Thyroid gland (tissue), 4 donors: ENCODE measurements at regions not wholly inside any gene's neighbourhood (a gene's known extent, or its start where the extent isn't known, plus 50 kb on each side); places are given as distances from the start of the nearest gene placed in this dataset.
A peak's percentile ranks its signal among the peaks of the same experiment; 100 is the strongest.

Experiments
- DNase-seq, 2 donors: peaks; one replicate each; pipeline ENCODE4 v3.0.0-alpha.2; 2019
- H3K27ac ChIP-seq, 3 donors: fragments of 200-600 bp; sonication (generic); 1 replicate in 2 of 3; 2 replicates in 1 of 3; pipeline ENCODE4 v1.5.1; 2016 to 2019; ENCODE audit warnings: mild to moderate bottlenecking in 1 of 3, moderate library complexity in 1 of 3
- H3K27me3 ChIP-seq: fragments of 200-600 bp; sonication (generic); one replicate; pipeline ENCODE4 v1.5.1; 2019
- H3K36me3 ChIP-seq, 2 donors: fragments of 200-600 bp; sonication (generic); one replicate each; pipeline ENCODE4 v1.5.1; 2016 to 2019
- H3K4me1 ChIP-seq, 2 donors: fragments of 200-600 bp; sonication (generic); one replicate each; pipeline ENCODE4 v1.5.1; 2017 to 2019
- H3K4me3 ChIP-seq, 3 donors: fragments of 200-600 bp; sonication (generic); replicated peaks in 1 of 3; 1 replicate in 2 of 3; 2 replicates in 1 of 3; pipeline ENCODE4 v1.5.1; 2016; ENCODE audit warnings: mild to moderate bottlenecking in 1 of 3
- H3K9me3 ChIP-seq: fragments of 200-600 bp; sonication (generic); one replicate; pipeline ENCODE4 v1.5.1; 2017
- POLR2A ChIP-seq, 2 donors: fragments of 450-650 bp; IDR thresholded peaks; one replicate each; pipeline ENCODE4 v1.6.1; 2017; ENCODE audit warnings: antibody characterized with exemption in 2 of 2, mild to moderate bottlenecking in 2 of 2, moderate library complexity in 1 of 2
- WGBS, 2 donors: methylation state at CpG; one replicate each; pipeline ENCODE4 v1.1.5; 2017; 5-methylcytosine and 5-hydroxymethylcytosine counted together
- intact Hi-C: fragments of 100-400 bp; cut with DNase I; formaldehyde crosslinking; loops from one replicate; pipeline ENCODE4 v1.15.1; 2023
- TF ChIP-seq, protein P1 (sequence below), 6 experiments: fragments of 200-600 bp in 3 of 6; fragments of 450-650 bp in 3 of 6; sonication (generic) in 3 of 6; IDR thresholded peaks; one replicate each; pipeline ENCODE4 v1.5.1; 2016 to 2019; ENCODE audit warnings: antibody characterized with exemption in 6 of 6, mild to moderate bottlenecking in 2 of 6, inconsistent platforms in 1 of 6, moderate library complexity in 1 of 6

- Histone ChIP-seq H3K4me3 (no peak overlapping the region), H3K36me3 (no peaks in the 10 kb centered on the region), H3K9me3 (no peaks in the 10 kb centered on the region), H3K4me1 (peaks cover 9 to 10% of the 10 kb centered on the region in 2 donors), H3K27me3 (no peaks in the 10 kb centered on the region), H3K27ac (no peak overlapping the region)
- intact Hi-C loops = no loop called here
- 95 to 100% methylated on average over 2 of the region's 2 CpGs for WGBS, 2 donors
- TF ChIP-seq POLR2A (IDR thresholded peaks at IDR 0.05) = no peak
- TF ChIP-seq, protein P1, sequence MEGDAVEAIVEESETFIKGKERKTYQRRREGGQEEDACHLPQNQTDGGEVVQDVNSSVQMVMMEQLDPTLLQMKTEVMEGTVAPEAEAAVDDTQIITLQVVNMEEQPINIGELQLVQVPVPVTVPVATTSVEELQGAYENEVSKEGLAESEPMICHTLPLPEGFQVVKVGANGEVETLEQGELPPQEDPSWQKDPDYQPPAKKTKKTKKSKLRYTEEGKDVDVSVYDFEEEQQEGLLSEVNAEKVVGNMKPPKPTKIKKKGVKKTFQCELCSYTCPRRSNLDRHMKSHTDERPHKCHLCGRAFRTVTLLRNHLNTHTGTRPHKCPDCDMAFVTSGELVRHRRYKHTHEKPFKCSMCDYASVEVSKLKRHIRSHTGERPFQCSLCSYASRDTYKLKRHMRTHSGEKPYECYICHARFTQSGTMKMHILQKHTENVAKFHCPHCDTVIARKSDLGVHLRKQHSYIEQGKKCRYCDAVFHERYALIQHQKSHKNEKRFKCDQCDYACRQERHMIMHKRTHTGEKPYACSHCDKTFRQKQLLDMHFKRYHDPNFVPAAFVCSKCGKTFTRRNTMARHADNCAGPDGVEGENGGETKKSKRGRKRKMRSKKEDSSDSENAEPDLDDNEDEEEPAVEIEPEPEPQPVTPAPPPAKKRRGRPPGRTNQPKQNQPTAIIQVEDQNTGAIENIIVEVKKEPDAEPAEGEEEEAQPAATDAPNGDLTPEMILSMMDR (IDR thresholded peaks at IDR 0.05) = no peak
- no peak for DNase-seq
These were observed 425.1 kb downstream of the ARHGEF28 start for GRCh38 chr5:74051076-74051475.

DNA sequence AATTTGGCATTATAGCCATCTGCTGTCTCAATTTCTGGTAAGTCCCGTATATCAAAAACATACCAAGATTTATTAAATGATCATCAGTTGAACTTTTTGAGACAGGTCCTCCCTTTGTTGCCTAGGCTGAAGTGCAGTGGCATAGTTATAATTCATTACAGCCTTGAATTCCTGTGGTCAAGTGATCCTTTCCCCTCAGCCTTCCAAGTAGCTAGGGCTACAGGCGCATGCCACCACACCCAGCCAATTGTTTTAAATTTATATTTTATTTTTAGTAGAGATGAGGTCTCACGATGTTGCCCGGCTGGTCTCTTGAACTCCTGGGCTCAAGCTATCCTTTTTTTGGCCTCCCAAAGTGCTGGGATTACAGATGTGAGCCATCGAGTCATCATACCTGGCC is 418.9 kb downstream of the ARHGEF28 start:
- H3K27me3 ChIP-seq = no peaks in the 10 kb centered on the region
- TF ChIP-seq, protein P1 (IDR thresholded peaks at IDR 0.05) = no peak
- TF ChIP-seq POLR2A (IDR thresholded peaks at IDR 0.05) = no peak
- H3K9me3 ChIP-seq = no peaks in the 10 kb centered on the region
- no peak overlapping the region for H3K4me3 ChIP-seq
- intact Hi-C loops = no loop called here
- no peaks in the 10 kb centered on the region for H3K36me3 ChIP-seq
- no peak overlapping the region for H3K27ac ChIP-seq
- DNase-seq = no peak
- WGBS, 2 donors = 94 to 97% methylated on average over 5 of the region's 5 CpGs
- peaks cover 23 to 29% of the 10 kb centered on the region in 2 donors for H3K4me1 ChIP-seq

- H3K27ac ChIP-seq = no peak overlapping the region
- no peak overlapping the region for H3K4me3 ChIP-seq
- 40 to 44% methylated on average over 4 of the region's 4 CpGs for WGBS, 2 donors
- H3K9me3 ChIP-seq = no peaks in the 10 kb centered on the region
- TF ChIP-seq, protein P1 (IDR thresholded peaks at IDR 0.05) = no peak
- no peak for TF ChIP-seq POLR2A (IDR thresholded peaks at IDR 0.05)
- H3K36me3 ChIP-seq = no peaks in the 10 kb centered on the region
- peak; percentile 67 to 70 for DNase-seq
- H3K27me3 ChIP-seq = no peaks in the 10 kb centered on the region
- H3K4me1 ChIP-seq = peaks cover 27 to 37% of the 10 kb centered on the region in 2 donors
- intact Hi-C loops = no loop called here
These were observed 417.0 kb downstream of the ARHGEF28 start for GRCh38 chr5:74042959-74043358.

DNA sequence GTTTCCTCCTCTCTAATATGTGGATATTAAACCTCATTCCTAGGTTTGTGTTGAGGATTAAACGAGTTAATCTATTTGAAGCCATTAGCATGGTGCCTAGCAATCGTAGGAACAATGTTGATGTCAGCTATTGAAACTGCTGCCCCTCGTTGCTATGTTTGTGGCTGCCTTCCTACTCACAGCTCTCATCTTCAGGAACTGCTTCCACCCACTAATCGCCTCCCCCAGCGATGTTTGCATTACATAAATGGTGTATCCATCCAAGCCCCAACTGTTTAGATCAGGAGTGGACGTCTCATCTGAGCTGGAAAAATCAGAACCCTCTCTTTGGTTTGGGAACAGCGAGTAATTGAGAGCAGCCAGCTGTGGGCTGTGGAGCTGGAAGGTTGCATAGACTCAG is 416.6 kb downstream of the ARHGEF28 start:
- Histone ChIP-seq H3K27me3 (no peaks in the 10 kb centered on the region), H3K27ac (no peak overlapping the region), H3K36me3 (no peaks in the 10 kb centered on the region), H3K4me3 (no peak overlapping the region), H3K4me1 (peaks cover 27 to 37% of the 10 kb centered on the region in 2 donors), H3K9me3 (no peaks in the 10 kb centered on the region)
- no peak for TF ChIP-seq POLR2A (IDR thresholded peaks at IDR 0.05)
- TF ChIP-seq, protein P1 (IDR thresholded peaks at IDR 0.05) = no peak
- no peak for DNase-seq
- WGBS, 2 donors = 83 to 87% methylated on average over 7 of the region's 7 CpGs
- intact Hi-C loops = no loop called here

DNA sequence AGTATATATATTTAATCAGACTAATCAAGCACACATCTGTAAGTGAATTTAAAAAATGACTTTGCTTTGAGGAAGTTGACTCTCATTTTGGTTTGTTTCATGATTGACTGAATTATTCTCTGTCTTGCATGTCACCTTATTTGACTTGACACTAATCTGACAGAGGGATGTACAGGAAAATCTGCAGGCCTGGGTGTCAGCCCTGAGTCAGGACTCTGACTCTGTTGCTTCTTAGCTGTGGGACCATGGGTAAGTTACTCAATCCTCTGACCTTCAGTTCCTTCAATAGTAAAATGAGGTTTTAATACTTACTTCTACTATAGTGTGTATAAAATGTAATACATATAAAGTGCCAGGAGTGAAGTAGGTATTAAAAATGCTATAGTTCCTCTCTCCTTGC is 415.9 kb downstream of the ARHGEF28 start:
- H3K9me3 ChIP-seq = no peaks in the 10 kb centered on the region
- no peaks in the 10 kb centered on the region for H3K27me3 ChIP-seq
- H3K4me3 ChIP-seq = no peak overlapping the region
- no peak for DNase-seq
- peak overlapping the region; percentile 24 to 46 (median 28) for H3K27ac ChIP-seq
- intact Hi-C loops = no loop called here
- TF ChIP-seq, protein P1 (IDR thresholded peaks at IDR 0.05) = no peak
- no peak for TF ChIP-seq POLR2A (IDR thresholded peaks at IDR 0.05)
- peaks cover 27 to 37% of the 10 kb centered on the region in 2 donors for H3K4me1 ChIP-seq
- H3K36me3 ChIP-seq = no peaks in the 10 kb centered on the region
